Urothelium cell line (cell line): ENCODE measurements at regions not wholly inside any gene's neighbourhood (a gene's known extent, or its start where the extent isn't known, plus 50 kb on each side); places are given as distances from the start of the nearest gene placed in this dataset.

Source experiments
- DNase-seq: peaks from one replicate; pipeline ENCODE4 v3.0.0; 2011; ENCODE audit warnings: low spot score, mixed read lengths
- FAIRE-seq: peaks from 2 replicates; lab custom pipeline; 2011; peaks lifted over from hg19 to GRCh38; lab: Jason Lieb, UNC

DNA sequence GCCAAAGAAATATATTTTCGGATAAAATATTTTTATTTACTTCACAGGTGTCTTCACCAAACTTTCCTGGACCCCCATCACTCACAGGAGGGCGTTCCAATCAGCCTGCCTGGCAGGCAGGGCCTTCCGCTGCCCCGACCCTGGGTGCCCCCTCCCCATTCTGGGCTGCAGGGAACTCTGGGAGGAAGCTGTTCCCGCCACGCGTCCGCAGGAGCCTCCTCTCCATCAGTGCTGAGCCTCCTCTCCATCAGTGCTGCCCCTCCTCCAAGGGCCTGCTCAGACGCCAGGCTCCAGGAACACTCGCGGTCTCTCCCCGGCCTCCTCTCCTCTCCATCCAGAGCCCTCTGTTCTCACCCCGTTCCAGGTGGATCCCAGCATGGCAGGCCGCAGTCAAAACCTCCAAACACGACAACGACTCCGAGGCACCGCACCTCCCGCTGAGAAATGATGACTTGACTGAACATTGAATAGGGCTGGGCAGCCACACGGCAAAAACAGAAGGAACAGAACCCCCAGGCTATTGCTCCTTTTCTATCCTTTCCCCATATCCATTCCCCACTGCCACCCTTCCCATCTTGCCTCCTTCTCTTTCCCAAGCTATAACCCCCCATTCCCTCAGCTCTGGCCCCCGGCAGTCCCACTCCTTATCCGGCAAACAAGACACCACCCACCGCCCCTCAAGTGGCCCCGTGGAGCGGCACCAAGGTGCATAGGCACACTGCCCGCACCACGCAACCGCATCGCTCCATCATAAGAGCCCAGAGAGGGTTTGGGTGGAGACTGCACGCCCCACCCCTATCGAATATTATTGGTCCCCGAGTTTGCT is 268.6 kb upstream of the RAB6C start:
- peak; percentile 1 for DNase-seq
- no peak for FAIRE-seq

GRCh38 chr2:129711816-129712675 is 267.4 kb upstream of the RAB6C start:
- FAIRE-seq (no peak), DNase-seq (peak; percentile 24)

- peak; percentile 2 for DNase-seq
- FAIRE-seq, result no peak
Measured at GRCh38 chr2:129712676-129712985, 266.8 kb upstream of the RAB6C start.

- peak; percentile 1 for DNase-seq
- FAIRE-seq, result no peak
Measured at GRCh38 chr2:129713337-129713736, 266.1 kb upstream of the RAB6C start.

DNA sequence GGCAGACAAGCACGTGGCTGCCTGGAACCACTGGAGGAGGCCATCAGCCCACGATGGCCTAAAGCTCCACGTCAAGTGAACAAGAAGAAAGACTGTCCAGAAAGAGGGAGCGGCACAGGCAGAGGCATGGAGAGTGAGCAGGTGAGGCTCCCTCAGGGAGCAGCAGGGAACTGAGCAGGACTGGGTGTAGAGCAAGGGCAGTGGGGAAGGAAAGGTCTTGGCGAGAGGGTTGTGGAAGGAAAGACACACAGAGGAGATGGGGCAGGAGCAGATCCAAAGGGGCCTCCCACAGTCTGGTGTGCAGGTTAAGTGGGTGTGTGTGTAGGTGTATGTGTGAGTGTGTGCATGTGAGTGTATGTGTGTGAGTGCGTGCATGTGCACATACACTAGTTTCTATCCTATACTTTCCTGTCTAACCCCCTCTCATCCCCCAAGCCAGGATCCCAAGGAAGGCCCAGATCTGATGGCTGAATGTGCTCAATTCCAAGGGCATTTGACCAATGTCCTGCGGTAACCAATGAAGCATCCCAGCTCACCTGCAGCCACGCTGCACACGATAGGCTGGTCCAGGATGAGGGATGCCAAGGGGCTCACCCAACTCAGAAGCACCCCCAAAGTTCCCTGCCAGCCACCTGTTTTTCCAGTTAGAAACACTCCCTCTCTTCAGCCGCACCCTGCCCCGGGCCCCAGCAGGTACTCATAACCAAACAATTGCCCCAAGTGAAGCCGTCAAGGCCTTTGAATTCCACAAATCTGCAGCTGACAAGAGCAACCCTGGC is 262.5 kb upstream of the RAB6C start:
- no peak for DNase-seq
- no peak for FAIRE-seq

- no peak for FAIRE-seq
- no peak for DNase-seq
Measured at GRCh38 chr2:129717560-129718130, 261.8 kb upstream of the RAB6C start.

DNA sequence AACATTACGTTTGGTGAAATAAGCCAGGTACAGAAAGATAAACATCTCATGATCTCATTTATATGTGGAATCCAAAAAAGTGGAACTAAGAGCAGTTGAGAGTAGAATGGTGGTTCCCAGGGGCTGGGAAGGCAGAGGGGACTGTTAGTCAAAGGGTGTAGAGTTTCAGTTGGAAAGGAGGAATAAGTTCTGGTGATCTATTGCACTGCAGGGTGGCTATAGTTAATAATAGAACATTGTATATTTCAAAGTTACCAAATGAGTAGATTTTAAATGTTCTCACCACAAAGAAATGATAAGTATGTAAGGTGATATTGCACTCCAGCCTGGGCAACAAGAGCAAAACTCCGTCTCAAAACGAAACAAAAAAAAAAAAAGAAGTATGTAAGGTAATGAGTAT is 260.1 kb upstream of the RAB6C start:
- FAIRE-seq, result peak; percentile 5
- DNase-seq, result no peak

- DNase-seq (no peak), FAIRE-seq (no peak)
Measured at GRCh38 chr2:129720360-129720759, 259.1 kb upstream of the RAB6C start.

DNA sequence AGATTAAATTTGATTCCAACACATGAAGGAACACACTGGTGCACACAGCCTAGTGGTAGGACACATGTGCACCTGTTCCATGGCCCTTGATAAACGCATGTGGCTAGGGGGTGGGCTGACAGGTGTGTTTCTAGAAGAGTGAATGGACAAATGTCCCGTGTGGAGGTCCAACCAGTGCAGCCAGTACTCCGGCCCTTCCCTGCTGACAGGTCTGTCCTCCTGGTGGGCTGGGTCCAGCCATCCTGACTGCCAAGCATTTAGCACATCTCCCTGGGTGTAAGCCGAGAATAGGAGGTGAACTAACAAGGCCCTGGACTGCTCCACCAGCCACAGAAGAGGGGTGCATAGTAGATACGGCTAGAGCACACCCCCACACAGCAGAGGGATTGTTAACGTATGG is 258.7 kb upstream of the RAB6C start:
- FAIRE-seq, result peak; percentile 58
- no peak for DNase-seq

DNA sequence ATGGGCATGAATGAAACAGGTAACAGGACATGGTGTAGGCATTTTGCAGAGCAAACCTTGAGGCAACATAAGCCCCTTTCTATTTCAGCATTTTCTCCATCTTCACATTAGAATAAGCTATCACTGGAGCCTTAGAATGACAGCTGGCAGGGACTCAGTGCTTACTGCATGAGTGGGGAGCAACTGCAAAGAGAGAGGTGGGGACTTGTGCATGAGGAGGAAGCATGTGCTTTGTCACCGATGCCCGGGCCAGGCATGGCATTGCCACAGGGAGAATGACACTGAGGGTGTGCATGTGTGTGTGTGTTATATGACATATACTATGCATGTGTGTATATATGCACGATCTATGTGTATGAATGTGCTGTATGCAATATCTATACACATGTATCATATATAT is 258.2 kb upstream of the RAB6C start:
- FAIRE-seq, result no peak

GRCh38 chr2:129721846-129722245 is 257.6 kb upstream of the RAB6C start:
- no peak for FAIRE-seq

More for the DNA sequence above, 258.2 kb upstream of the RAB6C start:
- DNase-seq, result no peak

DNA sequence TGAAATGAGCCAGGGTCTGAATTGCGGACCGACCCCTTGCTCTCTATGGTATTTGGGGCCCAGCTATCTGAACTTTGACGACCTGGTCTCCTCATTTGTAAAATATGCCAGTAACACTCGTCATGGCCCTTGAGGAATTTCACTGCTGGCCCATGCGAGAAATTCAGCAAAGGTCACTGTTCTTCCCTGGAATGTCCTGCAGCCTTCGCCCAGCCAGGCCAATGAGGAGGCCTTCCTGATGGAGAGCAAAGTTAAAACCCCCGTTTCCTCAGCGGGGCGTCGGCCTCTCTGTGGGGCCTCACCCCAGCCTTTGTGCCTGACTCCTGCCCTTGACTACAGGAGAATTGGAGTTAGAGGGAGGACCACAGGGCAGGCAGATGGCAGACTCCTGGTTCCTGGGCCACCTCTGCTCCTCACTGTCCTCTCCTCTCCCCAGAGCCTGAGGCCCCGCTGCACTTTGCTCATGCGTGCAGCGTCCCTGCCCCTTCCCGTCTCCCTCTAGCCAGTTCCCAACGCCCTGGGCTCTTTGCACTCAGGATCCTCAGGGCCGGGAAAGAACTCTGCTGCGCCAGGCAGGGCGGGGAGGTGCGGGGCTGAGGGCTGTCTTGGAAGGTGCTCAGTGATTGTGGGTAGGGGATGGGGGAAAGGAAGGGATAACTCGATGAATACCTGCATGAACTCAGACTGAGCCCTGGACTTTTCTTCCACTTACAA is 257.0 kb upstream of the RAB6C start:
- no peak for DNase-seq
- no peak for FAIRE-seq

More at GRCh38 chr2:129721846-129722245, 257.6 kb upstream of the RAB6C start:
- DNase-seq, result no peak

DNA sequence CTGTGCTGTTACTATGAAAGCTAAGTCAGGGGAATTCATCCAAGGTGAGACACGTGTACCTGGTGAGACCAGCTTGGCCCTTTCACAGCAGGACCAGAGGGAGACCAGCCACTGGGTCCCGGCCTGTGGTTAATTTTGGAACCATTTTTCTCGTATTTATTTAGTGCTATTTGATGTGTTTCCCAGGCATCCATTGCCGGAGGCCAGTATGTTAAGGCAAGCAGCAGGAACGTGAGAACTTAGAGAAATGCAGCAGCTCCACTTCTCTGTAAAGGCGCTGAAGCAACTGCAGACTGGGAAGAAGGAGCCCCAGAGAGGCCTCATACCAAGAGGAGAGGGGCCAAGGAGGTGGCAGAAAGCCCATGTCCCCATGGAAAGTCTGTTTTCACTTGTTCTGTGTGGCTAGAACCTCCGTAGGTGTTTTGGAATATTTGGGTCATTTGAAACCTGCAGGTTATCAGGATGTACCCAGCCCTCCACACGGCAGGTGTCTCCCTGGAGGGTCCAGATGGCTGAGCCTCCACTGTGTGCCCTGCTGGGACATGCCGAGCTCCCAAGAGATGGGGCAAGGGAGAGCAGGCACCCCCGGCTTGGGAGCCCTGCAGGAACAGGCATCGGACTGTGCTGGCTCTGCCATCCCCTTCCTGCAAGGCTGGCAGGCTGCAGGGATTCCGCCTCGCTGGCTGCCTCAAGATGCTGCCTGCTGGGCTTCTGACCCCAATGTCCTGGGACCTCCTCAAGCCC is 256.0 kb upstream of the RAB6C start:
- no peak for FAIRE-seq

GRCh38 chr2:129724021-129724757 is 255.3 kb upstream of the RAB6C start:
- FAIRE-seq (no peak), DNase-seq (no peak)

More for the DNA sequence above, 256.0 kb upstream of the RAB6C start:
- DNase-seq, result no peak

DNA sequence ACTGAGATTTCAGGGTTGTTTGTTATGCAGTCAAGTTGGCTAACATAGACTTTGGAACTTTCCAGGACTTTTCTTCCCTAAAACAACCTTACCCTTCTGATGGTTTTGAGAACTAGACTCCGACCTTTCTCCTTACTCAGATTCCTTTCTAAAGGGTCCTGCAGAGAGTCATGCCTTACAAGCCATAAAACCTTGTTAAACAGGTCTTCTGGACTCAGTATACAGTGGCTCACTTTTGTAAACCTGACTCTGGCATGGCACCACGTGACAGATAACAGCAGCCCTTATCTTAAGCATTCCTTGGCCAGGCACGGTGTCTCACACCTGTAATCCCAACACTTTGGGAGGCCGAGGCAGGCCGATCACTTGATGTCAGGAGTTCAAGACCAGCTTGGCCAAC is 253.2 kb upstream of the RAB6C start:
- FAIRE-seq, result no peak
- DNase-seq, result no peak

DNA sequence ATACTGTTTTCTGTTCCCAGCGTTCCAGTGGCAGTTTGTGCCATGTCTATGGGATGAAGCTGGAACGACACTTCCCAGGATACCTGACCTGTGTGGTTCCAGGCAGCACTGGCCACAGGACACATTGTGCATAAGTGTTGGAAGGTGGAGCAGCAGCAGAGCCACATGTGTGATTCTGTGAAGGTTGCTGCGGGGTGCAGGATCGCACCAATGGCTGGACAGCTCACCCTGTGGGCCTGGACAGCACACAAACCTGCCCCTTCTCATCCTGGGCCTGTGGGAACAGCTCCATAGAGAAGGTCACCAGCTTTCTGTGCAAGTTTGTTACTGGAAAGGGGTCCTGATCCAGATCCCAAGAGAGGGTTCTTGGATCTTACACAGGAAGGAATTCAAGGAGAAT is 252.2 kb upstream of the RAB6C start:
- peak; percentile 9 for FAIRE-seq
- DNase-seq, result no peak

DNA sequence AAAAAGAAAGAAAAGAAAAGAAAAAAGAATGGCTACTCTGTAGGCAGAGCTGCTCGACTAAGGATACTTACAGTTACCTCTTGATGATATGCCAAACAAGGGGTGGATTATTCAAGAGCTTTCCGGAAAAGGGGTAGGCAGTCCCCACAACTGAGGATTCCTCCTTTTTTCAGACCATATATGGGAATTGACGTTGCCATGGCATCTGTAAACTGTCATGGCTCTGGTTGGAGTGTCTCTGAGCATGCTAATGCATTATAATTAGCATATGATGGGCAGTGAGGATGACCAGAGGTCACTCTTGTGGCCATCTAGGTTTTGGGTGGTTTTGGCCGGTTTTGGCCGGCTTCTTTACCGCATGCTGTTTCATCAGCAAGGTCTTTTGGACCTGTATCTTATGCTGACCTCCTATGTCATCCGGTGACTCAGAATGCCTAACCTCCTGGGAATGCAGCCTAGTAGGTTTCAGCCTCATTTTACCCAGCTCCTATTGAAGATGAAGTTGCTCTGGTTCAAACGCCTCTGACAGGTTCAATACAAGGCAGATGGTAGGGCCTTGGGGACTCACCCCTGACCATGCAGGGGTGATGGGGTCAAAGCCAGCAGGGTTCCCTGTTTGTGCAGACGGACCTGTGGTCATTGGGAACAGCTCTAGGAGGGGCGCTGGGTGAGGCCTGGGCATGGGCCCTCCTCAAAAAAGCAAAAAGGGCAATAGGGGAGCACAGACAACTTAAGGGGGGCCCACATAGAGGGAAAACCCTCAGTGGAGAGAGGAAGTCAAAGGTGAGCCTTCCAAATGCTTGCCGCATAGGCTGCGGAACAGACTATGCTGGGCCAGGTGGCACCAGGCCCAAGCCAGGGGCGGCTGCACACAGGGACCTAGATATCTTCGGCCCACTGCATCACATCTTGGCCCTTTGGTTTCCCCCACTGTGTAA is 251.2 kb upstream of the RAB6C start:
- FAIRE-seq (no peak), DNase-seq (no peak)

GRCh38 chr2:129729011-129729410 is 250.5 kb upstream of the RAB6C start:
- FAIRE-seq (no peak), DNase-seq (no peak)
